GM18519 (cell line): ENCODE measurements at regions not wholly inside any gene's neighbourhood (a gene's known extent, or its start where the extent isn't known, plus 50 kb on each side); places are given as distances from the start of the nearest gene placed in this dataset.

ENCODE experiments used
- ATAC-seq: cut with Tn5 transposase; IDR thresholded peaks from one replicate; pipeline ENCODE4 v1.9.1; 2021; ENCODE audit warnings: mild to moderate bottlenecking, moderate library complexity; ENCODE audit not compliant: unreplicated experiment, low FRiP score

DNA sequence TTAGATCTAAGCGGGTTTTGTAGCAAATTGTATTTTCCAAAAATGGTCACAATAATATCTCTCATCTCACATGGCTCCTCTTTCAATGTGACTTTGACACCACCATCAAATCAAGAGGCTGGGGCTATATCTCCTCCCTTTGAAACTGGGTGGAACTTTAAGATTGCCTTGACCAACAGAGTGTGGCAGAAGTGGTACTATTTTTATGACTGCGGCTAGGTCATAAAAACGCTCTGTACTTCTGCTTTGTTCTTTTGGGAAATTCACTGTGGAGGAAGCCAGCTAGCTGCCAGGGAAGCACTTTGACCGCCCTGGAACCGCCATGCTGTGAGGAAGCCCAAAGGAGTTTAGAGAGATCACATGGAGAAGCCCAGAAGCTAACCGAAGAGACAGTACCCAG, 50.7 kb upstream of the ACOT11 start:
- no peak for ATAC-seq

DNA sequence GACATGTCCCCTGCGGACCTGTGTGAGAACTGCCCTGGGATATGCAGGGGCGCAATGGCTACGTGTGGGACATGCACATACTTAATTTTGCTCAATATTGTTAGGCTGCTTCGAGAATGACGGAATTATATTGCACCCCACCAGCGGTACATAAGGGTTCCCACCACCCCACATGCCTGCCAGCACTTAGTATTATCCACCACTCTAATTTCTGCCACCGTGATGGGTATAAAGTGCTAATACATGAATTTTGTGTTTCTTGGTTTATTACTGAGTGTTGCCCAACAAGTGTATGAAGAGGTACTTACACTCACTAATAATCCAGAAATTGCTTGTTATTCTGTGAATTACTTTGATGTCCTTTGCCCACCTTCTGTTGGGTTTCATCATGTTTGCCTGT, 52.1 kb upstream of the ACOT11 start:
- ATAC-seq = no peak

DNA sequence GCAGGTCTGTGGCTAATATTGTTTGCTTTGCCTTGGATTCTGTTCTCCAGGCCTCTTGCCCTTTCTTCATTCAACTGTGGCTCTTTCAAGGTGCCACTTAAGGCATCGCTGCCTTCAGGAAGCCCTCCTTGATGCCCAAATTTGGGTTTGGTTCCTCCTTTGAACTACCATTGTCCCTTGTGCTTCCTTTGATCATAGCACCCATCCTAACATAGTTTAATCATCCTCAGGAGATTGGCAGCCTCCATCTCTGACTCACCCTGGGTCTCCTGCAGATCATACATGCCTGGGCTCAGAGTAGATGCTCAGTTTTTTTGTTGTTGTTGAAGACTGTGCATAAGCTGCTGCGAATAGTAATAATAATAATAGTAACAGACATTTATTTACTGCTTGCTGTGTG, 54.4 kb upstream of the ACOT11 start:
- ATAC-seq = no peak

DNA sequence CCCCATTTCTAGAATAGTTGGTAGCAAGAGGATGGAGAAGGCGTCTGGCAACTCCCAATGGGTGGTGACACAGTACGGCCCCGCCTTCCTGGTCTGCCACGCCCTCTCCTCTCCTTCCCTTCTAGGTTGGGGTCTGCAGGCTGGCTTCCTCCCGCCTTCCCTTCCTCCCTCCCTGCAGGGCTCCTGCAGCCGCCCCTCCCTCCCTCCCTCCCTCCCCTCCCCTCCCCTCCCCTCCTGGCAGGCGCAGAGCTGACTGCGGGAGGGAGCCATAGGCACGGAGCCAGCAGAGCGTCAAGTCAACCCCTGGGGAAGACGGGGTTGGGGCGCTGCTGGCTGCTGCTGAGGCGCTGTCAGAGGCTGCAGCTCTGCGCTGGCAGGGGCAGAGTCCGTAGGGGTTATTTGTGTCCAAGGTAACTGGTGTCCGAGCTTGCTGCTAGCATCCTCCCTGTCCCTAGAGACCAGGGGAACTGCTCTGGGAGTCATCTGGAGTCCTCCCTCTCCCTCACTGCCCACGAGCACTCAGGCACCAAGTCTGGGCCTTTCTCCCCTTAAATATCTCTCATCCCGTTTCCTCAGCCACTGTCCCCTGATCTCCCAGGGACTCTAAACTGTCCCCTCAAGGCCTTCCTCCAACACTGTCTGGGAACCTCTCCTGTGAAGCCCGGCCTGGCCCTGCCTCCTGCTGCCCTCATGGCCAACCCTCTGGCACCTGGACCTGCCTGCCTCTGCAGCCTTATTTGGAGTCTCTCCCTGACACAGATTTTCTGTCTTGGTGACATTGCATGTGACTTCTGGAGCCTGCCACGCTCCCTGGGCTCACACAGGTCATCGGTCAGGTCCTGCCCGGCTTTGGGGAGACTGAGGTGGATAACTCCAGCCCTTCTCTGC, 57.4 kb upstream of the ACOT11 start:
- ATAC-seq = no peak

DNA sequence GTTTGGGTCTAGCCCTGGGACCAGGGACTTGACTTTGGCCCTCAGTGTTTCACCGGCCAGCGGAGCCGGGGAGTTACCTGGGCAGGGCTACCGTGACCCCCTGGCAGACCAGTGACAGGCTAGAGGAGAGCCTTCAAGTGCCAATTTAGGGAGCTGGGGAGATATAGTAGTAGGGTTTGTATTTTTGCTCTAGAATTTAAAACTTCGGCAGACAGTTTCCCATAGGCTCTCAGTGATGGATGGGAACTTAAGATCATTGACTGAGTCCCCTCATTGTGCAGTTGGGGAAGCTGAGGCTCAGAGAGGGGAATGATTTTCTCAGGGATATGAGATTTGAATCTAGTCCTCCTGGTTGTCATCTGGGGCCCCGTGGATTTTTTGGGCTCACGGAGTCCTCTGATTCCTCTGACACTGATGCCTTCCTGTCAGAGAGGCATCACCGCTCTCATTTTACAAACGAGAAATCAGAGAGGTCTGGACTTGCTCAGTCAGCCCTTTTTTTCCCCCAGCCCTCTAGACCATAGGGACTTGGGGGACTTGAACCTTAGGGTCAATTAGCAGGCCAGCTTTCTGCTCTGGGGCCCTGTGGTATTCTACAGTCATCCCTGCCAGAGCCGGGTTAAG, 58.3 kb upstream of the ACOT11 start:
- ATAC-seq = no peak

DNA sequence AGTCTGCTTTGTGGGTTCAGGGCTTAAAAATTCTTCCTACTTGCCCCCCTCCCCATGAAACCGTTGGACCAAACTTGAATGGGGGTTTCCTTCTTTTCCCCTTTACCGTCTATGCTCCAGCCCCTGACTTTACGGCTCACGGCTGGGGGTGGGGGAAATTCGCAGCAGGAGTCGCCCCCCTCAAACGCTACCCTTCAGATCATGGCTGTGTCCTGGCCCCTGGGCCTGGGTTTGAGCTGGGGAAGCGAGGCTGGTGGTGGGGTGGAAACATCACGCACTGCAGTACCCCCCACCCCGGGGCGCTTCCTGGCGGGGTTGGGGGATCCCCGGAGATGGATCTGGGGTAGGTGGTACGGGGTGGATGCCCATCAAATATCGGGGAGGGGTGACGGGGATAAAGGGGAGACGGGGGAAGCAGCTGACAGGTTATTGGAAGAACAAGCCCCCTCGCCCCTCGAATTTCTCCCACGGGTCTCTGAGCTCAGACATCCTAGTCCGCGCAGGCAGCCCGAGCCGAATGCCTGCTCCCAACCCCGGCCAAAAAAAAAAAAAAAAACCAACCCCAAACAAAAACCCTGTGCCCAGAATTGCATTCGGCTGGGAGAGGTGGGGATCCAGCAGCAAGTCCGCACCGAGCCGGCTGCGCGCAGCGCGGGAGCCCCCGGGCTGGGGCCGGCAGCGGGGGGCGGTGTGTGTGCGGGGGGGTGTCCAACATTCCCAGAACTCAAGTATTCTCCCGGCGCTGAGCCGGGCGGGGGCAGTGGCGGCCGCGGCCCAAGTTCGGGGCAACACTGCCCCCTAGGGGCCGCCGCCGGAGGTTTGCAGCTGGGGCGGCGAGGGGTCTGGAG, 59.0 kb upstream of the ACOT11 start:
- ATAC-seq = peak; percentile 40

DNA sequence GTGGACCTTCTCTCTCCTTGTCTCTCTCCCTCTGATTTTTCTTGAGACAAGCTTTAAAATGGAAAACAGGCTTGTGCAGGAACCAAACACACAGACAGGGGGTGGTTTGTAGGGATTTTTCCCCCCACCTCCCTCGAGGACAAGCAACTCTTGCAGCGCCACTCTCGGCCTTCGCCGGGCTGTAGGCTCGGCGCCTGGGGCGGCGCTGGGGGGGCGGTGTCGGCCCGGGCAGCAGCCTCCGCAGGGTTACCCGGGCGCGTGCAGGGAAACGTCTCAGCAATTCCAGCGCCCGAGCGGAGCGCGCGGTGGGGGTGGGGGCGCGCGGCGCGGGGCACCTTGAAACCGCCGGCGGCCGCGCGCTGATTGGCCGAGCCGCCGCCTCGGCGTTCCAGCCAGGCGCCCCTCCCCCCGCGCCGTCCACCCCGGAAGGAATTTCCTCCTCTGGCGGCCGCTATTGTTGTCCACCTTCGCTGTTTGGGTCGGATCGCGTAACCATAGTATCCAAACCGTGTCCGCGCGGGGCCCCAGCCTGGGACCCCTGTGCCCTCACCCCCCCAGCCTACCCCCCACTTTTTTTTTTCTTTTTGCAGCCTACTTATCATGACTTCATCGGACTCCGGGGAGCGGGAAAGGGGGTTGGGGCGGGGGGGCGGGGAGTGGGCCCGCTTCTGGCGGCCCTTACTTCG, 59.8 kb upstream of the ACOT11 start:
- no peak for ATAC-seq

DNA sequence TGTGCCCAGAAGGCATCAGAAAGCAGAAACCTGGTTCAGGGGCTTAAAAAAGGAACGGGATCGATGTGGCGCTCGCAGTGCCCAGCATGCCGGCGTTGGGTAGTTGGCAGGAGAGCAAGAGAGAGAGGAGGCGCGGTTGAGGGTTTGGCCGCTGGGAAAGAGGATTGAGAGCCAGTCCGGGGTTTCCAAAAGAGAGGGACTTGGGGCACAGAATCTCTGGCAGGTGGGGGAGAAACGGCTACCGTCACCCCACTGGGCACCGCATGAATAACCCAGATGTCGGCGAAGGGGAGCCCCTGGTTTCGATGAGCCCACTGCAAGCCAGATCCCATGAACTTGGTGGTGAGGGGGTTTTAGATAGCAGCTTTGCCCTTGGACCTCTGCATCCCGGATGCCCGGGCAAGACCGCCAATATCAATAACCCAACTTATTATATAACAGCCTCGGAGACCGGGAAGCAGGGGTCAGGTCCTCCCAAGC, 60.4 kb upstream of the ACOT11 start:
- no peak for ATAC-seq

DNA sequence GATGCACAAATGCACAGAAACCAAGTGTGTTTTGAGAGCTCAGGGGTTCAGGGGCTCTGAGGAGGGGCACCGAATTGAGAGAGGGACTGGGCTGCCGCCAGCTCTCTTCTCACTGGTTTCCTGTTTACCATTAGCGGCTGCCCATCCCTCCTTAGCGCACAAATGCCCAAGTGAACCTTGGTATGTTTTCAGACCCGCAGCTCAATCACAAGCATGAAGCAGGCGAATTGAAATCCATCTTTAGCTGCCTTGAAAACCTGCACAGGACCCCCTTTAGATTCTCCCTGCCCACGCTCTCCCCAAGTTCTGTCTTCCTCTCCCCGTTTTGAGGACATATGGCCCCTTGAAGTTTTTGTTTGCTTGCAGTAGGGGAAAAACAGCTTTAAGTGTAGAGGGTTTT, 61.1 kb upstream of the ACOT11 start:
- ATAC-seq = no peak

DNA sequence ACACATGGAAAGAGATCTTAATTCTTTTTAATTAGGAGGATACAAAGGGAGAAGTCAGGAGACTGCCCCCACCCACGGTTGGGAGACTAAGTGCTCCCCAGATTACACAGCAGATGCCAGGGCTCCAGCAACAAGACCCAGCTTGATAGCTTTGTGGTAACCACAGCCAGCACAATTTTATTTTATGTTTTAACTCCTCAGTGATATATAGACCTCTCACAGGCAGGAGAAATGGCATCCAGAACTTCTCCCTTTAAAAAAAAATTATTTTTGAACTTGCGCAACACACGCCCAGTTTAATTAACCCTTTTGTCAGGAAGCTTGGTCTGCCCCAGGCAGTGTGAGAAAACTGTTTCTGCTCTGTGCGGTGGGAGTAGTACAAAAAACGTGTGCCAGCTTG, 62.6 kb upstream of the ACOT11 start:
- no peak for ATAC-seq

DNA sequence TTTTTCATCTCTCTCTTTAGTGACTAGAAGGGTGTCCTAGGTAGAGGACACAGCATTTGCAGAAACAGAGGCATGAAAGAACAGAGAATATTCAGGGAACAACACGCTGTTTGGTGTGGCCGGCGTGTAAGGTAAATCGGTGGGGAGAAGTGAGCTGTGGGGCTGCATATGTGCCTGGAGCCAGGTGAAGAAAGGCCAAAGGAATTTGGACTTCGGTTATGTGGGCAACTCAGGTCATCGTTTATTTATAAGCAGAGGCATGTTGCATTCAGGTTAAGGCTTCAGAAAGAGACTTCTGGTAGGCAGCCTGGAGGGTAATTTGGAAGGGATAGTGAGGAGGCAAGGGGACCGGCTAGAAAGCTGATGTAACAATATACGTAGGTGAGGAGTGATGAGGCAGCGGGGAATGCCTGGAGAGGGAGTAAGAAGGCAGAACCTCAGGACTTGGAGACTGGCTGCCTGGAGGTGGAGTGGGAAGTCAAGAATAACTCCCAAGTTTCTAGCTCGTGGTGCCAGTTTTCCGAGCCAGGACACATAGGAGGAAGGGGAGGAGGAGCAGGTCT, 64.1 kb upstream of the ACOT11 start:
- no peak for ATAC-seq

DNA sequence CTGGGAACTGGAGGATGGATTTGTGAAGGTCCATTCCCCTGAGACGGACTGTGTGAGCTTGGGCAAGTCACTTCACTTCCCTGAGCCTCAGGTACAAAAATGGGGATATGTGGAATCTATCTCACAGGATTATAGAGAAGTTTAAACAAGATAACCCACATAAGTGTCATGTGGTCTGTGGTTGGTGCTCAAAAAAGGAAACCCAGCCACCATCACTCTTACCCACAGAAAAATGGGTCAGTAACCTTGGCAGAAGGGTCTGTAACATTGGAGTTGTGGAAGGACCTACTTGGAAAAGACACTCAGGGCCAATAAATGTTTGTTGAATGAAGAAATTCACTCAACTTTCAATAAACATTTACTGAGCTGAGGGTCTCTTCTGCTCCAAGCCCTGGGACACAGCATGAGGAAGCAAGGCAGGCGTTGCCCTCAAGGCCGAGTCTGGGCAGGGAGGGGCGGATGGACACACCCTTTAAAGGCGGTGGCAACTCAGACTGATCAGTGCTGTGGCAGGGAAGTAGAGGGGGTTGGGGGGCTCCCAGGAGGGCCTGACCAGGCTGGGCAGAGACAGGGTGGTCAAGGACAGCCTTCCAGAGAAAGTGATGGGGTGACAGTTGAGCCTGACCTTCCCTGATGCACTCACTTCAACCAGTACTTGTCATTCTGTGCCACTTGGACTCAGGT, 66.7 kb upstream of the ACOT11 start:
- ATAC-seq = no peak

DNA sequence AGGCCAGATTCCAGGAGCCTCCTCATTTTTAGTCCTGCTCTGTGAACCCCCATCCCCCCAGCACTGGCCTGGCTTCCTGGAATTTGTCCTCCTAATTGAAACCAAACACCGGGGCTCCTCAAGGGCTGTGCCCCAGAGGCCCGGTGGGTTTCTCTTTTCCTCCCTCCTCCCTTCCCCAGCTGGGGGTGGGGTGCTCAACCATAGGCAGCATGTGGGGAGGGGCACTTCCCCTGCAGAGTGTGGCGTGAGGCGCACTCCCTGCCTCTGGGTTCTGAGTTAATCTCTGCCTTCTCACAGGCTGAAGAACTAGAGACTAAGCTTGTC, 67.5 kb upstream of the ACOT11 start:
- no peak for ATAC-seq

DNA sequence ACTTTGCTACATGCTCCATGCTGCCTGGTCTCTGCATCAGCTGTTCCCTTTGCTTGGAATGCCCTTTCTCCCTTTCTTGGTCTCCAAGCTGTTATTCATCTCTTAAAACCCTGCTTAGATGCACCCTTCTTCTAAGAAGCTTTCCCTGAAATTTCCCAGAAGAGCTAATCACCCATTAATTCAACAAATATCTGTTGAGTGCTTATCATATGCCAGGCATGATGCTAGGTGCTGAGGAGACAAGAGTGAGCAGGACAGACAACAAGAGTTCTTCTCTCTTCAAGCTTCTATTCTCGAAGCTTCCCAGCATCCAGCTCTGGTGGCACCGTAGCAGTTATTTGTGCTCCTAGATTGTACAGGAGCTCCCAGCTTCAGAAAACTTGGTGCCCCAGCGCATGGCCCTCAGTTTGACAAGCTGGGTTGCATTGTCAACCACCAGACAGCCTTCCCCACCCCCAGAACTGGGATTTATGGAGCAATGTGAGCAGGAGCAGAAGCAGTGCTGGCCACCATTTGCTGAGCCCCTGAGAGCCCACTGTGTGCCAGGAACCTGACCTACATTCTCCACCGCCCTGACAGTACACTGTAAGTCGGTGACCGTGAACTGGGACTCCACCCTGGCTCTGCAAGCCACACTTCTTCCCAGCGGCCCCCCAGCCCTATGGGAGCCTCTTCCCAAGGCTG, 68.0 kb upstream of the ACOT11 start:
- no peak for ATAC-seq

DNA sequence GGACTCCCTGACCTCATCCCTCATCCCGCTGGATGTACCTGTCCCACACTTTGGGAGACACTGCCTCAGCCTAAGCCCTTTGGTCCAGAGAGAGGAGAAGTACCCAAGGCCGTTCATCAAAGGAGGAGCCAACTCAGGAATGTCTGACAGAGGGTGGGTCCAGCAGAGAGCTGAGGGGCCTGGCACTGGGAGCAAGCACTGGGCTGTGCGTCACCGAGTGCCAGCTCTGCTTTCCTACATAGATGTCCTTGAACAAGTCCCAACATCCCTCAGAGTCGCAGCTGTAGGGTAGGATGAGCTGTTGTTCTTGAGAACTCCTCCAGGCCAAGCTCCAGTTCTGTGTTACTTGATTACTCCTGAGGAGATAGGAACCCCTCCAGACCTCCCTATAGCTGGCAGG, 68.8 kb upstream of the ACOT11 start:
- no peak for ATAC-seq

DNA sequence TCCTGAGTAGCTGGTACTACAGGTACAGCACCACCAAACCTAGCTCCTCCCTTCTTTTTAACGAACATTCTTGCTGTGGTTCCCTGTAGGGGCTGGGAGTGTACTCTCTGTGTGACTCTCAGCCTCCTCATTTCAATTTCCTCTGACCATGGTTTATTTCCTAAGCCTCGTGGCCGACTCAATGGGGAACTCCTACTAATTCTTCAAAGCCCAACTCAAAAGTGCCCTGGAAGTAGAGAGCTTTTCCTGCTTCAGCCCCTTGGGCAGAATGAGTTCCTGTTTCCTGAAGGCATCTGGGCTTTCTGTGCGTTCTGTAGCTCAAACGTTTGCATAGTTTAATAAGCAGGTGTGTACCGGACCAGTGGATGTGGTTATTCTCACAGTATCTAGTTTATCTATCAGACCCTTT, 70.9 kb upstream of the ACOT11 start:
- ATAC-seq = no peak

DNA sequence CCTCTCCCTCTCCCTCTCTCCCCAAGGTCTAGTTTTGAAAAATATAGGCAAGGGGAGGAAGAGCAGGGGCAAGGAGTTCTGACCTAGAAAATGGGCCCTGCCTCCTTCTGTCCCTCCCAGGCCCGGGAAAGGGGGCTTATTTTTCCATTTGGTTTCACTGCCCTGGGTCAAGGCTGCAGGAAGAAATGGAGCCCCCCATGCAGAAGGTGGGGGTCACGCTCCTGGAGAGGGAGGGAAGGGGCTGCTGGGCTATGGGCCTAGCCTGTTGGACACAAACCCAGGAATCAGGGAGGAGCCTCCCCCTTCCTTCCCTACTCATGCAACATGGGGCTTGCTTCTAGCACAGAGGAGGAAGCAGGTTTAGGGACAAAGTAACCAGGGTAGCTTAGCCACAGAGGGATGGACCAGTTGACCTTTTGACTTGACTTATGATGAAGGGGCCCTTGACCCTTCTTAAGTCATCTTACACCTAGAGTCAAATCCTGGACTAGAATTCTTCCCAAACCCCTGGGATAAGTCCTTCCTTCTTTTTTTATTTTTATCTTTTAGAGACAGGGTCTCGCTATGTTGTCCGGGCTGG, 70.4 kb upstream of the SSBP3 start:
- no peak for ATAC-seq

DNA sequence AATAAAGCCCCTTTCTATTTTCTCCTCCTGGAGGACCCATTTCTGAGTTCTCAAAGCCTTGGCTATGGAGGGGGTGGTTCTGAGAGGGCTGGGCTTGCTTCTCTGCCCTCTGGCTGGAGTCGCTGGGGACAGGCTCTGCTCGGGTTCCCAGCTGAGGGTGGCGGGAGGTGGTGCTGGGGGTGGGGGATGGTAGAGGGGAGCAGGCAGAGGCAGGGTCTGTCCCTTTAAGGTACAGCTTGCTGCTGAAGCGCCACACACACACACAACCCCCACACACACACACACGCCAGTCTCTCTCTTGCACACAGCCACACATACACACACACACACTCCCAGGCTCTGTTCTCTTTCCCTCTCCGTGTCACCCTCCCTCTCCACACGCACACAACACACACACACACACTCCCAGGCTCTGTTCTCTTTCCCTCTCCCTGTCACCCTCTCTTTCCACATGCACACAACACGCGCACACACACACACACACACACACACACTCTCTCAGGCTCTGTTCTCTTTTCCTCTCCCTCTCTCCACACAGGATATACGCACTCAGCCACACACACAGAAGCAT, 69.8 kb upstream of the SSBP3 start:
- ATAC-seq = no peak
